ENCODE measurements at regions not wholly inside any gene's neighbourhood (a gene's known extent, or its start where the extent isn't known, plus 50 kb on each side); places are given as distances from the start of the nearest gene placed in this dataset.
A peak's percentile ranks its signal among the peaks of the same experiment; 100 is the strongest.

GRCh38 chr12:78580296-78580695, 284.3 kb upstream of the SYT1 start:
- no peak for DNase-seq (ENCODE audit: low spot score)
- no peak overlapping the region for H3K4me3 ChIP-seq
- no peaks in the 10 kb centered on the region for H3K9me2 ChIP-seq (replicated peaks; ENCODE audit: insufficient read depth)
- no peaks in the 10 kb centered on the region for H4K20me1 ChIP-seq (ENCODE audit: insufficient read depth, poor library complexity, severe bottlenecking)
- H3K9me3 ChIP-seq (ENCODE audit: low read depth), result no peaks in the 10 kb centered on the region
- no peaks in the 10 kb centered on the region for H3K79me2 ChIP-seq
- H3K27me3 ChIP-seq, result no peaks in the 10 kb centered on the region
- H3K27ac ChIP-seq, result no peak overlapping the region
- H3K36me3 ChIP-seq (replicated peaks; ENCODE audit: insufficient read depth, low read depth), result no peaks in the 10 kb centered on the region
- H2AFZ ChIP-seq, result no peak overlapping the region
- TF ChIP-seq EZH2 (IDR thresholded peaks at IDR 0.05; ENCODE audit: borderline replicate concordance) (no peak), EZH2phosphoT487 (IDR thresholded peaks at IDR 0.05; ENCODE audit: low read depth, severe bottlenecking, unreplicated experiment) (no peak)
- TF ChIP-seq, protein P1, sequence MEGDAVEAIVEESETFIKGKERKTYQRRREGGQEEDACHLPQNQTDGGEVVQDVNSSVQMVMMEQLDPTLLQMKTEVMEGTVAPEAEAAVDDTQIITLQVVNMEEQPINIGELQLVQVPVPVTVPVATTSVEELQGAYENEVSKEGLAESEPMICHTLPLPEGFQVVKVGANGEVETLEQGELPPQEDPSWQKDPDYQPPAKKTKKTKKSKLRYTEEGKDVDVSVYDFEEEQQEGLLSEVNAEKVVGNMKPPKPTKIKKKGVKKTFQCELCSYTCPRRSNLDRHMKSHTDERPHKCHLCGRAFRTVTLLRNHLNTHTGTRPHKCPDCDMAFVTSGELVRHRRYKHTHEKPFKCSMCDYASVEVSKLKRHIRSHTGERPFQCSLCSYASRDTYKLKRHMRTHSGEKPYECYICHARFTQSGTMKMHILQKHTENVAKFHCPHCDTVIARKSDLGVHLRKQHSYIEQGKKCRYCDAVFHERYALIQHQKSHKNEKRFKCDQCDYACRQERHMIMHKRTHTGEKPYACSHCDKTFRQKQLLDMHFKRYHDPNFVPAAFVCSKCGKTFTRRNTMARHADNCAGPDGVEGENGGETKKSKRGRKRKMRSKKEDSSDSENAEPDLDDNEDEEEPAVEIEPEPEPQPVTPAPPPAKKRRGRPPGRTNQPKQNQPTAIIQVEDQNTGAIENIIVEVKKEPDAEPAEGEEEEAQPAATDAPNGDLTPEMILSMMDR (IDR thresholded peaks at IDR 0.05; ENCODE audit: poor library complexity), result no peak
- no peak overlapping the region for H3K4me2 ChIP-seq
- WGBS (ENCODE audit: low lambda C conversion rate, missing lambda C conversion rate), result 69% methylated on average over 1 of the region's 1 CpG
- H3K4me1 ChIP-seq (ENCODE audit: insufficient read depth), result no peaks in the 10 kb centered on the region

GRCh38 chr12:78584695-78585094, 279.9 kb upstream of the SYT1 start:
- no peak overlapping the region for H3K4me3 ChIP-seq
- no peak overlapping the region for H2AFZ ChIP-seq
- H3K9me2 ChIP-seq (replicated peaks; ENCODE audit: insufficient read depth), result no peaks in the 10 kb centered on the region
- H3K4me2 ChIP-seq, result no peak overlapping the region
- no peaks in the 10 kb centered on the region for H3K79me2 ChIP-seq
- no peaks in the 10 kb centered on the region for H3K27me3 ChIP-seq
- DNase-seq (ENCODE audit: low spot score), result no peak
- no peak overlapping the region for H3K27ac ChIP-seq
- H4K20me1 ChIP-seq (ENCODE audit: insufficient read depth, poor library complexity, severe bottlenecking), result no peaks in the 10 kb centered on the region
- no peaks in the 10 kb centered on the region for H3K4me1 ChIP-seq (ENCODE audit: insufficient read depth)
- TF ChIP-seq, protein P1 (IDR thresholded peaks at IDR 0.05; ENCODE audit: poor library complexity), result peak; percentile 8
- TF ChIP-seq EZH2phosphoT487 (IDR thresholded peaks at IDR 0.05; ENCODE audit: low read depth, severe bottlenecking, unreplicated experiment), result no peak
- no peaks in the 10 kb centered on the region for H3K36me3 ChIP-seq (replicated peaks; ENCODE audit: insufficient read depth, low read depth)
- no peaks in the 10 kb centered on the region for H3K9me3 ChIP-seq (ENCODE audit: low read depth)
- WGBS (ENCODE audit: low lambda C conversion rate, missing lambda C conversion rate), result 33% methylated on average over 1 of the region's 1 CpG

GRCh38 chr12:78585132-78585531, 279.4 kb upstream of the SYT1 start:
- Histone ChIP-seq H2AFZ (no peak overlapping the region), H3K4me3 (no peak overlapping the region), H4K20me1 (ENCODE audit: insufficient read depth, poor library complexity, severe bottlenecking) (no peaks in the 10 kb centered on the region), H3K9me2 (replicated peaks; ENCODE audit: insufficient read depth) (no peaks in the 10 kb centered on the region), H3K4me2 (no peak overlapping the region), H3K79me2 (no peaks in the 10 kb centered on the region), H3K27me3 (no peaks in the 10 kb centered on the region), H3K27ac (no peak overlapping the region), H3K9me3 (ENCODE audit: low read depth) (no peaks in the 10 kb centered on the region), H3K4me1 (ENCODE audit: insufficient read depth) (no peaks in the 10 kb centered on the region), H3K36me3 (replicated peaks; ENCODE audit: insufficient read depth, low read depth) (no peaks in the 10 kb centered on the region)
- no peak for DNase-seq (ENCODE audit: low spot score)
- 91% methylated on average over 2 of the region's 2 CpGs for WGBS (ENCODE audit: low lambda C conversion rate, missing lambda C conversion rate)
- no peak for TF ChIP-seq EZH2phosphoT487 (IDR thresholded peaks at IDR 0.05; ENCODE audit: low read depth, severe bottlenecking, unreplicated experiment)
- TF ChIP-seq, protein P1 (IDR thresholded peaks at IDR 0.05; ENCODE audit: poor library complexity), result no peak
- TF ChIP-seq EZH2 (IDR thresholded peaks at IDR 0.05; ENCODE audit: borderline replicate concordance), result no peak

GRCh38 chr12:78586790-78587189, 277.8 kb upstream of the SYT1 start:
- Histone ChIP-seq H3K27ac (no peak overlapping the region), H3K4me3 (no peak overlapping the region), H3K9me3 (ENCODE audit: low read depth) (no peaks in the 10 kb centered on the region), H3K79me2 (no peaks in the 10 kb centered on the region), H4K20me1 (ENCODE audit: insufficient read depth, poor library complexity, severe bottlenecking) (no peaks in the 10 kb centered on the region), H3K4me2 (no peak overlapping the region), H2AFZ (no peak overlapping the region), H3K36me3 (replicated peaks; ENCODE audit: insufficient read depth, low read depth) (no peaks in the 10 kb centered on the region), H3K4me1 (ENCODE audit: insufficient read depth) (no peaks in the 10 kb centered on the region), H3K9me2 (replicated peaks; ENCODE audit: insufficient read depth) (no peaks in the 10 kb centered on the region), H3K27me3 (no peaks in the 10 kb centered on the region)
- 86% methylated on average over 1 of the region's 1 CpG for WGBS (ENCODE audit: low lambda C conversion rate, missing lambda C conversion rate)
- TF ChIP-seq EZH2 (IDR thresholded peaks at IDR 0.05; ENCODE audit: borderline replicate concordance), result no peak
- TF ChIP-seq, protein P1 (IDR thresholded peaks at IDR 0.05; ENCODE audit: poor library complexity), result no peak
- TF ChIP-seq EZH2phosphoT487 (IDR thresholded peaks at IDR 0.05; ENCODE audit: low read depth, severe bottlenecking, unreplicated experiment), result no peak
- no peak for DNase-seq (ENCODE audit: low spot score)

Measured in hepatocyte (in vitro differentiated cells).